ENCODE measurements at regions not wholly inside any gene's neighbourhood (a gene's known extent, or its start where the extent isn't known, plus 50 kb on each side); places are given as distances from the start of the nearest gene placed in this dataset.

- POLR2A ChIA-PET: no interaction called here
- no peak for DNase-seq (ENCODE audit: low read depth, low spot score)
- no peak overlapping the region for H3K4me3 ChIP-seq (ENCODE audit: low read depth, low read length)
- no peak for TF ChIP-seq CTCF (IDR thresholded peaks at IDR 0.05; ENCODE audit: insufficient read depth, low read length, missing control alignments)
- CTCF ChIA-PET: interaction anchor here (1.3 to 1.4 kb wide), 2 partner anchors 11 to 13 kb away, joined by 4 read pairs; no protein-coding TSS in a partner anchor
Measured at GRCh38 chr10:57993302-57993701, 274.4 kb downstream of the IPMK start.

- TF ChIP-seq CTCF (IDR thresholded peaks at IDR 0.05; ENCODE audit: insufficient read depth, low read length, missing control alignments): no peak
- POLR2A ChIA-PET: no interaction called here
- no peak for DNase-seq (ENCODE audit: low read depth, low spot score)
- CTCF ChIA-PET: interaction anchor here (1.3 to 1.4 kb wide), 2 partner anchors 11 to 12 kb away, joined by 4 read pairs; no protein-coding TSS in a partner anchor
- no peak overlapping the region for H3K4me3 ChIP-seq (ENCODE audit: low read depth, low read length)
Measured at GRCh38 chr10:57992321-57993077, 275.2 kb downstream of the IPMK start.

GRCh38 chr10:57988964-57989363, 278.7 kb downstream of the IPMK start:
- H3K4me3 ChIP-seq (ENCODE audit: low read depth, low read length): no peak overlapping the region
- TF ChIP-seq CTCF (IDR thresholded peaks at IDR 0.05; ENCODE audit: insufficient read depth, low read length, missing control alignments): no peak
- DNase-seq (ENCODE audit: low read depth, low spot score): no peak
- CTCF ChIA-PET: no interaction called here
- POLR2A ChIA-PET: no interaction called here

GRCh38 chr10:57987055-57987721, 280.5 kb downstream of the IPMK start:
- TF ChIP-seq CTCF (IDR thresholded peaks at IDR 0.05; ENCODE audit: insufficient read depth, low read length, missing control alignments): no peak
- ChIA-PET CTCF (no interaction called here), POLR2A (no interaction called here)
- DNase-seq (ENCODE audit: low read depth, low spot score): no peak
- H3K4me3 ChIP-seq (ENCODE audit: low read depth, low read length): no peak overlapping the region

GRCh38 chr10:57986422-57986821, 281.3 kb downstream of the IPMK start:
- ChIA-PET POLR2A (no interaction called here), CTCF (no interaction called here)
- no peak overlapping the region for H3K4me3 ChIP-seq (ENCODE audit: low read depth, low read length)
- no peak for TF ChIP-seq CTCF (IDR thresholded peaks at IDR 0.05; ENCODE audit: insufficient read depth, low read length, missing control alignments)
- no peak for DNase-seq (ENCODE audit: low read depth, low spot score)

GRCh38 chr10:57983281-57983791, 284.4 kb downstream of the IPMK start:
- ChIA-PET CTCF (no interaction called here), POLR2A (interaction anchor here (0.6 kb wide), 1 partner anchor 800 kb away, joined by 3 read pairs; no protein-coding TSS in a partner anchor)
- DNase-seq (ENCODE audit: low read depth, low spot score): no peak

More at GRCh38 chr10:57983281-57983791, 284.4 kb downstream of the IPMK start:
- TF ChIP-seq CTCF (IDR thresholded peaks at IDR 0.05; ENCODE audit: insufficient read depth, low read length, missing control alignments): no peak
- no peak overlapping the region for H3K4me3 ChIP-seq (ENCODE audit: low read depth, low read length)
